K562 (cell line): ENCODE measurements at regions not wholly inside any gene's neighbourhood (a gene's known extent, or its start where the extent isn't known, plus 50 kb on each side); places are given as distances from the start of the nearest gene placed in this dataset.

Experiments used
- ATAC-seq: fragments of 200-7000 bp; cut with Tn5 transposase; 3 replicates; pipeline ENCODE4 v1.9.1; 2020; ENCODE audit warnings: moderate library complexity
- BruUV-seq: library from RNA; stranded (reverse); fragments of 400-500 nt; replicated peaks from 2 replicates; lab custom pipeline; 2021; lab: Mats Ljungman, UMichigan
- CTCF ChIA-PET: fragments of 300-600 bp; formaldehyde crosslinking; extraction: SDS; loops from one replicate; lab custom pipeline; 2021; ENCODE audit warnings: low intra/inter-chr PET ratio; lab: Yijun Ruan, JAX
- POLR2A ChIA-PET: fragments of 300-600, 350-650 bp; sonication (Branson Sonifier 250); formaldehyde crosslinking; extraction: SDS; loops from one replicate; lab custom pipeline; 2021; ENCODE audit warnings: antibody characterized with exemption, inconsistent platforms; lab: Yijun Ruan, JAX
- DNase-seq, 4 experiments: peaks; one replicate each; pipeline versions ENCODE4 v3.0.0 to v3.0.0-alpha.2; 2011 to 2018; ENCODE audit warnings: low spot score in 3 of 4, mixed read lengths in 3 of 4; ENCODE audit errors: extremely low read depth in 1 of 4
- FAIRE-seq: peaks from 2 replicates; lab custom pipeline; 2011; peaks lifted over from hg19 to GRCh38; lab: Jason Lieb, UNC
- H2AFZ ChIP-seq: 2 replicates; pipeline ENCODE4 v1.6.0; 2011; ENCODE audit warnings: low read depth, low read length, control low read depth, inconsistent platforms
- H3K27ac ChIP-seq: fragments of 200-600 bp; 3 replicates; pipeline ENCODE4 v1.8.0; 2011; ENCODE audit warnings: low read depth, mild to moderate bottlenecking, control low read depth, inconsistent platforms, low read length, moderate library complexity, mixed read lengths; ENCODE audit errors: extremely low read depth
- H3K27me3 ChIP-seq, 2 experiments: fragments of 300-600 bp in 1 of 2; 2 replicates in 1 of 2; 3 replicates in 1 of 2; pipeline versions ENCODE4 v1.6.0 to v1.8.0; 2011; ENCODE audit warnings: inconsistent platforms in 2 of 2, low read length in 2 of 2, mild to moderate bottlenecking in 1 of 2, mixed read lengths in 1 of 2, moderate library complexity in 1 of 2; ENCODE audit not compliant: control insufficient read depth in 2 of 2, insufficient read depth in 2 of 2
- H3K36me3 ChIP-seq: fragments of 300-600 bp; 3 replicates; pipeline ENCODE4 v1.8.0; 2011; ENCODE audit warnings: mild to moderate bottlenecking, low read length, inconsistent platforms; ENCODE audit not compliant: control insufficient read depth, insufficient read depth
- H3K4me1 ChIP-seq, 2 experiments: fragments of 200-600 bp in 1 of 2; replicated peaks in 1 of 2; 2 replicates in 1 of 2; 3 replicates in 1 of 2; pipeline versions ENCODE4 v1.5.1 to v1.8.0; 2011; ENCODE audit warnings: inconsistent platforms in 2 of 2, low read length in 2 of 2, mild to moderate bottlenecking in 1 of 2, mixed read lengths in 1 of 2, moderate library complexity in 1 of 2; ENCODE audit not compliant: control insufficient read depth in 2 of 2, insufficient read depth in 2 of 2
- H3K4me2 ChIP-seq: 2 replicates; pipeline ENCODE4 v1.6.1; 2011; ENCODE audit warnings: low read length, control low read depth, inconsistent platforms, mixed read lengths; ENCODE audit not compliant: insufficient read depth
- H3K4me3 ChIP-seq: fragments of 200-600 bp; sonication (generic), shearing (Covaris generic); 2 replicates; pipeline ENCODE4 v1.5.1; 2016; ENCODE audit warnings: control low read depth, inconsistent platforms
- H3K79me2 ChIP-seq: fragments of 200-600 bp; 3 replicates; pipeline ENCODE4 v1.8.0; 2011; ENCODE audit warnings: low read length, inconsistent platforms; ENCODE audit not compliant: control insufficient read depth, insufficient read depth
- H3K9ac ChIP-seq, 2 experiments: 2 replicates each; pipeline versions ENCODE4 v1.6.0 to v1.6.1; 2011; ENCODE audit warnings: low read depth in 2 of 2, low read length in 2 of 2, control low read depth in 1 of 2, inconsistent platforms in 1 of 2, mild to moderate bottlenecking in 1 of 2, mixed read lengths in 1 of 2; ENCODE audit not compliant: insufficient read depth in 1 of 2
- H3K9me1 ChIP-seq: one replicate; pipeline ENCODE4 v1.6.0; 2011; ENCODE audit warnings: inconsistent platforms, mild to moderate bottlenecking, low read length, moderate library complexity; ENCODE audit not compliant: control insufficient read depth, insufficient read depth
- H3K9me3 ChIP-seq: replicated peaks from 2 replicates; pipeline ENCODE4 v1.5.1; 2011; ENCODE audit warnings: low read depth, low read length, inconsistent platforms; ENCODE audit not compliant: control insufficient read depth, insufficient read depth
- H4K20me1 ChIP-seq: replicated peaks from 2 replicates; pipeline ENCODE4 v1.6.1; 2011; ENCODE audit warnings: low read length, inconsistent platforms, mixed read lengths; ENCODE audit not compliant: control insufficient read depth, insufficient read depth
- C11orf30 ChIP-seq: fragments of 450-650 bp; IDR thresholded peaks from 2 replicates; pipeline ENCODE4 v1.6.1; 2016; ENCODE audit warnings: low read depth, mild to moderate bottlenecking
- EHMT2 ChIP-seq: fragments of 450-650 bp; IDR thresholded peaks from 2 replicates; pipeline ENCODE4 v1.6.1; 2018; ENCODE audit warnings: antibody characterized with exemption
- MIER1 ChIP-seq: fragments of 450-650 bp; IDR thresholded peaks from 2 replicates; pipeline ENCODE4 v1.6.1; 2016; ENCODE audit warnings: antibody characterized with exemption, mild to moderate bottlenecking, low read depth
- ZNF384 ChIP-seq: IDR thresholded peaks from 2 replicates; pipeline ENCODE4 v1.6.1; 2012; ENCODE audit warnings: low read depth, low read length, improper control_type of control experiment
- WGBS: fragments of 100-300 bp; shearing (Covaris generic); methylation state at CpG from one replicate; pipeline ENCODE4 v1.1.6; 2016; ENCODE audit warnings: low coverage, mixed read lengths; ENCODE audit not compliant: insufficient coverage; ENCODE audit errors: missing lambda C conversion rate; 5-methylcytosine and 5-hydroxymethylcytosine counted together
- in situ Hi-C: fragments of 300-500 bp; cut with MboI; formaldehyde crosslinking; loops from 4 replicates; pipeline ENCODE4 v1.15.0; 2018; ENCODE audit warnings: inconsistent platforms, mixed read lengths
- intact Hi-C: fragments of 100-400 bp; cut with micrococcal nuclease; formaldehyde crosslinking; loops from 2 replicates; pipeline ENCODE4 v1.14.2; 2022
- TF ChIP-seq, protein P1 (sequence below), 2 experiments: fragments of 450-650 bp; formaldehyde crosslinking in 1 of 2; IDR thresholded peaks; 2 replicates each; pipeline versions ENCODE4 v1.4.0 to v1.6.1; 2014 to 2020; ENCODE audit warnings: mild to moderate bottlenecking in 2 of 2, borderline replicate concordance in 1 of 2, low read depth in 1 of 2

DNA sequence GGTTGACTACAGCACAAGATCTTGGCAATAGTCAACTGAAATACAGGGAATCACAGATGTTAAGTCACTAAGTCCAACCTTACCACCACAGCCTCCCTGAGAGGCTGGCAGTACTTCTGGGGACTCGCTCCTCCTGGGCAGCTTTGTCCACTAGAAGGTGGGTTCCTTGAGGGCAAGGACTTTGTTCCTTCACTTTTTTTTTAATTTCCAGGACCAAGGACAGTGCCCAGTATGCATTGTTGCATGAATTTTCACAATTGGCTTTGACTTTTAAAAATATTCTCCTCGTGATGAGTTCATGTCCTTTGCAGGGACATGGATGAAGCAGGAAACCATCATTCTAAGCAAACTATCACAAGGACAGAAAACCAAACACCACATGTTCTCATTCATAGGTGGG lies 96.7 kb upstream of the IGSF21 start:
- peak; percentile 80 for TF ChIP-seq EHMT2
- 0 out of 2 replicates have a peak, but pooled peaks have one; percentile 47 for TF ChIP-seq MIER1
- peak; percentile 55 for TF ChIP-seq ZNF384
- TF ChIP-seq, protein P1, sequence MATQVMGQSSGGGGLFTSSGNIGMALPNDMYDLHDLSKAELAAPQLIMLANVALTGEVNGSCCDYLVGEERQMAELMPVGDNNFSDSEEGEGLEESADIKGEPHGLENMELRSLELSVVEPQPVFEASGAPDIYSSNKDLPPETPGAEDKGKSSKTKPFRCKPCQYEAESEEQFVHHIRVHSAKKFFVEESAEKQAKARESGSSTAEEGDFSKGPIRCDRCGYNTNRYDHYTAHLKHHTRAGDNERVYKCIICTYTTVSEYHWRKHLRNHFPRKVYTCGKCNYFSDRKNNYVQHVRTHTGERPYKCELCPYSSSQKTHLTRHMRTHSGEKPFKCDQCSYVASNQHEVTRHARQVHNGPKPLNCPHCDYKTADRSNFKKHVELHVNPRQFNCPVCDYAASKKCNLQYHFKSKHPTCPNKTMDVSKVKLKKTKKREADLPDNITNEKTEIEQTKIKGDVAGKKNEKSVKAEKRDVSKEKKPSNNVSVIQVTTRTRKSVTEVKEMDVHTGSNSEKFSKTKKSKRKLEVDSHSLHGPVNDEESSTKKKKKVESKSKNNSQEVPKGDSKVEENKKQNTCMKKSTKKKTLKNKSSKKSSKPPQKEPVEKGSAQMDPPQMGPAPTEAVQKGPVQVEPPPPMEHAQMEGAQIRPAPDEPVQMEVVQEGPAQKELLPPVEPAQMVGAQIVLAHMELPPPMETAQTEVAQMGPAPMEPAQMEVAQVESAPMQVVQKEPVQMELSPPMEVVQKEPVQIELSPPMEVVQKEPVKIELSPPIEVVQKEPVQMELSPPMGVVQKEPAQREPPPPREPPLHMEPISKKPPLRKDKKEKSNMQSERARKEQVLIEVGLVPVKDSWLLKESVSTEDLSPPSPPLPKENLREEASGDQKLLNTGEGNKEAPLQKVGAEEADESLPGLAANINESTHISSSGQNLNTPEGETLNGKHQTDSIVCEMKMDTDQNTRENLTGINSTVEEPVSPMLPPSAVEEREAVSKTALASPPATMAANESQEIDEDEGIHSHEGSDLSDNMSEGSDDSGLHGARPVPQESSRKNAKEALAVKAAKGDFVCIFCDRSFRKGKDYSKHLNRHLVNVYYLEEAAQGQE (IDR thresholded peaks at IDR 0.05; ENCODE audit: borderline replicate concordance) = peak; percentile 90
- TF ChIP-seq, protein P1 (CRISPR knock-in tag; IDR thresholded peaks at IDR 0.05; ENCODE audit: low read depth) = no peak
- TF ChIP-seq C11orf30 = no peak
- Histone ChIP-seq H3K27me3 (peaks cover 0 to 11% of the 10 kb centered on the region in 2 experiments; a peak in 2 of 5 replicates), H3K27ac (no peak overlapping the region), H3K9me3 (no peaks in the 10 kb centered on the region), H3K36me3 (no peaks in the 10 kb centered on the region), H2AFZ (no peak overlapping the region), H3K4me2 (no peak overlapping the region), H3K9me1 (peaks cover 3% of the 10 kb centered on the region), H3K79me2 (no peaks in the 10 kb centered on the region), H3K4me1 (no peaks in the 10 kb centered on the region), H3K4me3 (no peak overlapping the region), H3K9ac (no peak overlapping the region), H4K20me1 (no peaks in the 10 kb centered on the region; the same call in 1 of the 2 replicates)
- CTCF ChIA-PET = no interaction called here
- WGBS = 0% methylated on average over 2 of the region's 2 CpGs
- FAIRE-seq = no peak
- ATAC-seq = no peak
- POLR2A ChIA-PET = no interaction called here
- in situ Hi-C loops = no loop called here
- no TSS peak for BruUV-seq
- no peak for DNase-seq
- intact Hi-C loops = no loop called here
